Mucosa of rectum (tissue), 2 donors: ENCODE measurements at regions not wholly inside any gene's neighbourhood (a gene's known extent, or its start where the extent isn't known, plus 50 kb on each side); places are given as distances from the start of the nearest gene placed in this dataset.
"Not testable (repeated sequence)": the region's sequence is repeated elsewhere in the genome, so short reads cannot be mapped to it uniquely, and the experiment has no call there.

Experiments
- H3K27ac ChIP-seq, 2 donors: one replicate each; pipeline ENCODE4 v1.7.0; 2013; ENCODE audit warnings: inconsistent platforms in 2 of 2, low read depth in 2 of 2, low read length in 2 of 2
- H3K27me3 ChIP-seq, 2 donors: one replicate each; pipeline ENCODE4 v1.7.0; 2013; ENCODE audit warnings: low read length in 2 of 2; ENCODE audit not compliant: control insufficient read depth in 2 of 2, insufficient read depth in 2 of 2
- H3K36me3 ChIP-seq, 2 donors: one replicate each; pipeline ENCODE4 v1.7.0; 2013; ENCODE audit warnings: low read length in 2 of 2; ENCODE audit not compliant: control insufficient read depth in 2 of 2, insufficient read depth in 2 of 2
- H3K4me1 ChIP-seq, 2 donors: one replicate each; pipeline ENCODE4 v1.7.0; 2013; ENCODE audit warnings: low read length in 2 of 2, mild to moderate bottlenecking in 1 of 2; ENCODE audit not compliant: control insufficient read depth in 2 of 2, insufficient read depth in 2 of 2
- H3K4me3 ChIP-seq, 2 donors: one replicate each; pipeline ENCODE4 v1.7.0; 2013; ENCODE audit warnings: low read length in 2 of 2
- H3K9ac ChIP-seq, 2 donors: one replicate each; pipeline ENCODE4 v1.7.0; 2013; ENCODE audit warnings: low read length in 2 of 2, low read depth in 1 of 2, mild to moderate bottlenecking in 1 of 2
- H3K9me3 ChIP-seq, 2 donors: one replicate each; pipeline ENCODE4 v1.7.0; 2013; ENCODE audit warnings: low read length in 2 of 2; ENCODE audit not compliant: control insufficient read depth in 2 of 2
- donor health status: healthy.
- donor health status: Normal muscosa, but diverticular disease.

- H3K27me3 ChIP-seq = no peaks in the 10 kb centered on the region
- no peaks in the 10 kb centered on the region for H3K9me3 ChIP-seq
- no peaks in the 10 kb centered on the region for H3K4me1 ChIP-seq
- H3K4me3 ChIP-seq = no peak overlapping the region
- no peak overlapping the region for H3K9ac ChIP-seq
- no peak overlapping the region for H3K27ac ChIP-seq
- H3K36me3 ChIP-seq = peaks cover 16 to 25% of the 10 kb centered on the region in 2 donors
Measured at GRCh38 chr7:128591705-128592104, 80.4 kb upstream of the GARIN1A start.

GRCh38 chr7:128592209-128592608 is 79.9 kb upstream of the GARIN1A start:
- peaks cover 16 to 25% of the 10 kb centered on the region in 2 donors for H3K36me3 ChIP-seq
- H3K27ac ChIP-seq, H3K27me3 ChIP-seq, H3K9me3 ChIP-seq, H3K4me3 ChIP-seq, H3K9ac ChIP-seq, H3K4me1 ChIP-seq: not testable (repeated sequence)

- not testable (repeated sequence) for H3K27me3 ChIP-seq, H3K27ac ChIP-seq, H3K4me1 ChIP-seq, H3K4me3 ChIP-seq, H3K9ac ChIP-seq, H3K9me3 ChIP-seq
- H3K36me3 ChIP-seq = peaks cover 16 to 25% of the 10 kb centered on the region in 2 donors
Measured at GRCh38 chr7:128594061-128594460, 78.0 kb upstream of the GARIN1A start.

GRCh38 chr7:128596336-128597128 is 75.6 kb upstream of the GARIN1A start:
- peaks cover 16 to 28% of the 10 kb centered on the region in 2 donors for H3K36me3 ChIP-seq
- not testable (repeated sequence) for H3K27ac ChIP-seq, H3K4me3 ChIP-seq, H3K9me3 ChIP-seq, H3K4me1 ChIP-seq, H3K9ac ChIP-seq, H3K27me3 ChIP-seq

- not testable (repeated sequence) for H3K27ac ChIP-seq, H3K4me1 ChIP-seq, H3K9me3 ChIP-seq, H3K9ac ChIP-seq, H3K27me3 ChIP-seq, H3K4me3 ChIP-seq
- peaks cover 4 to 15% of the 10 kb centered on the region in 2 donors for H3K36me3 ChIP-seq
Measured at GRCh38 chr7:128598946-128599345, 73.1 kb upstream of the GARIN1A start.

- not testable (repeated sequence) for H3K4me1 ChIP-seq, H3K9ac ChIP-seq, H3K27ac ChIP-seq, H3K4me3 ChIP-seq, H3K36me3 ChIP-seq, H3K9me3 ChIP-seq, H3K27me3 ChIP-seq
Measured at GRCh38 chr7:128608678-128609421, 63.2 kb upstream of the GARIN1A start.

GRCh38 chr7:128613366-128613765 is 58.7 kb upstream of the GARIN1A start:
- H3K4me3 ChIP-seq, H3K27me3 ChIP-seq, H3K36me3 ChIP-seq, H3K27ac ChIP-seq, H3K4me1 ChIP-seq, H3K9ac ChIP-seq, H3K9me3 ChIP-seq: not testable (repeated sequence)

- not testable (repeated sequence) for H3K27ac ChIP-seq, H3K9me3 ChIP-seq, H3K4me1 ChIP-seq, H3K27me3 ChIP-seq, H3K9ac ChIP-seq, H3K4me3 ChIP-seq
- H3K36me3 ChIP-seq = peaks cover 12 to 16% of the 10 kb centered on the region in 2 donors
Measured at GRCh38 chr7:128614812-128615211, 57.3 kb upstream of the GARIN1A start.

GRCh38 chr7:128616799-128617198 is 55.3 kb upstream of the GARIN1A start:
- peaks cover 17 to 22% of the 10 kb centered on the region in 2 donors for H3K36me3 ChIP-seq
- not testable (repeated sequence) for H3K27ac ChIP-seq, H3K27me3 ChIP-seq, H3K4me1 ChIP-seq, H3K9me3 ChIP-seq, H3K4me3 ChIP-seq, H3K9ac ChIP-seq
